SJSA1 (cell line): ENCODE measurements at regions not wholly inside any gene's neighbourhood (a gene's known extent, or its start where the extent isn't known, plus 50 kb on each side); places are given as distances from the start of the nearest gene placed in this dataset.
A peak's percentile ranks its signal among the peaks of the same experiment; 100 is the strongest.

Source experiments
- DNase-seq, 2 experiments: peaks; one replicate each; pipeline ENCODE4 v3.0.0-alpha.2; 2015 to 2020; ENCODE audit warnings: low spot score in 2 of 2, low read depth in 1 of 2
- H3K27ac ChIP-seq: fragments of 250-450 bp; sonication (Bioruptor Pico); 2 replicates; pipeline ENCODE4 v1.5.1; 2020; ENCODE audit warnings: mild to moderate bottlenecking, moderate library complexity
- H3K27me3 ChIP-seq: fragments of 250-450 bp; sonication (Bioruptor Pico); replicated peaks from 2 replicates; pipeline ENCODE4 v1.5.1; 2020; ENCODE audit warnings: mild to moderate bottlenecking, moderate library complexity
- H3K36me3 ChIP-seq: fragments of 250-450 bp; sonication (Bioruptor Pico); 2 replicates; pipeline ENCODE4 v1.5.1; 2020; ENCODE audit warnings: mild to moderate bottlenecking
- H3K4me1 ChIP-seq: fragments of 250-450 bp; sonication (Bioruptor Pico); replicated peaks from 2 replicates; pipeline ENCODE4 v1.6.1; 2021; ENCODE audit warnings: mild to moderate bottlenecking
- H3K4me3 ChIP-seq: fragments of 250-450 bp; sonication (Bioruptor Pico); 2 replicates; pipeline ENCODE4 v1.5.1; 2020; ENCODE audit warnings: mild to moderate bottlenecking
- H3K9me3 ChIP-seq: fragments of 250-450 bp; sonication (Bioruptor Pico); replicated peaks from 2 replicates; pipeline ENCODE4 v1.5.1; 2020; ENCODE audit warnings: mild to moderate bottlenecking

DNA sequence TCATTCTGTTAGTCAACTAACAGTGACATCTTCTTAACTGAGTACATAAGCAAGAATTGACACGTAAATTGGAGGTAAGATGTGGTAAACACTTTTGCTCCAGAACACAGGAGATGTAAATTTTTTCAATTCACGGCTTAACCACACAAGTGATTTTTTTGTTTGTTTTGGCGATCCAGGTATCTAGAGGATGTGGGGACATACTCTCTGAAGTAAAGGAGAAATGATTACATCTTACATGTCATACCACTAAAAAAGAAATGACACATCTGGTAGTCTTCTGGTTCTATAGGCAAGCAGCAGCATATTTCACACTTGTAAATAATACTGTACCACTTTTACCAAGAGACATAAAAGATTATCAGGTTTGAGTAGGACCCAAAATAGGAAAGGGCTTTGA lies 200.3 kb upstream of the ZWINT start:
- Histone ChIP-seq H3K36me3 (no peaks in the 10 kb centered on the region), H3K27ac (no peak overlapping the region), H3K9me3 (no peaks in the 10 kb centered on the region), H3K4me3 (no peak overlapping the region), H3K27me3 (no peaks in the 10 kb centered on the region), H3K4me1 (no peaks in the 10 kb centered on the region)
- DNase-seq: no peak

GRCh38 chr10:56551037-56551436 lies 190.0 kb upstream of the ZWINT start:
- no peak overlapping the region for H3K27ac ChIP-seq
- H3K27me3 ChIP-seq: no peaks in the 10 kb centered on the region
- no peaks in the 10 kb centered on the region for H3K9me3 ChIP-seq
- DNase-seq: no peak
- H3K4me3 ChIP-seq: no peak overlapping the region
- no peaks in the 10 kb centered on the region for H3K4me1 ChIP-seq
- H3K36me3 ChIP-seq: no peaks in the 10 kb centered on the region

DNA sequence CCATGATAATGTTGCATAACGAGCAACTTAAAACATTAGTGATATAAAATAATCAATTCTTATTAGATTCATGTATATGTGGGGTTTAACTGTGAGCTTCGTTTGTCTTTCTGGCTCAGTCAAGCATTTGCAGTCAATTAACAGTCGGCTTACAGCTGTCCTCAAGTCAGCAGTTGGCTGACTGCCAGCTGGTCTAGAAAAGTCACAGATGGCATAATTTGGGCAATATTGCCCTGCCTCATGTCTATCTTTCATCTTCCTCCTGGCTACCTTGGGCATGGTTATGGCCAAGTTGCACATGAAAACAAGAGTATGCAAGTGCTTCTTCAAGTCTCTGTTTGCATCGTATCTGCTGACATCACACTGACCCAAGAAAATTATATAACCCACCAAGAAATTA lies 186.1 kb upstream of the ZWINT start:
- Histone ChIP-seq H3K27ac (no peak overlapping the region), H3K27me3 (no peaks in the 10 kb centered on the region), H3K36me3 (no peaks in the 10 kb centered on the region), H3K9me3 (no peaks in the 10 kb centered on the region), H3K4me1 (no peaks in the 10 kb centered on the region), H3K4me3 (no peak overlapping the region)
- no peak for DNase-seq

DNA sequence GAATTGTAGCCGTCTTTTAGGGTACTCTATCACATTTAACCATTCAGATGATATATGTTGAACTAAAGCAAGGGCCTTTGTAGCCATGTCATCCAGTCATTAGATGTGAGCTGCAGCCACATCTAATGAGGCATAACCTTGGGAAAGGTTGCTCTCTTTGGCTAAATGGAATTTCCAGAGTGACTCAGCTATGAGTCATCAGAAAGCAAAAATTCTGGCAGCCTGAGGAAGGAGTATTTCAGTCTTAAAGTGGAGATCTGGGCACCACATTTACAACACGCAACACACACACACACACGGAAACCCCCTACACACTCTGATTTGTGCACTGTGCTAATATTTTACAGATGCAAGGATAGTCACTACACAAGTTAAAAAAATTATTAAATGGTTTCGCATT lies 176.9 kb upstream of the ZWINT start:
- DNase-seq: peak in 1 of 2 experiments; percentile 68

GRCh38 chr10:56522166-56522565 lies 161.1 kb upstream of the ZWINT start:
- Histone ChIP-seq H3K27ac (no peak overlapping the region), H3K36me3 (no peaks in the 10 kb centered on the region), H3K9me3 (no peaks in the 10 kb centered on the region), H3K27me3 (no peaks in the 10 kb centered on the region), H3K4me3 (no peak overlapping the region), H3K4me1 (no peaks in the 10 kb centered on the region)
- DNase-seq: no peak

More for the DNA sequence above, 176.9 kb upstream of the ZWINT start:
- Histone ChIP-seq H3K4me3 (no peak overlapping the region), H3K27ac (peak overlapping the region; percentile 35; the same call in 1 of the 2 replicates), H3K36me3 (no peaks in the 10 kb centered on the region), H3K27me3 (no peaks in the 10 kb centered on the region), H3K4me1 (peaks cover 10% of the 10 kb centered on the region), H3K9me3 (no peaks in the 10 kb centered on the region)

GRCh38 chr10:56508562-56508961 lies 147.5 kb upstream of the ZWINT start:
- DNase-seq: no peak
- Histone ChIP-seq H3K4me3 (no peak overlapping the region), H3K27ac (no peak overlapping the region)

GRCh38 chr10:56507033-56507432 lies 146.0 kb upstream of the ZWINT start:
- no peaks in the 10 kb centered on the region for H3K36me3 ChIP-seq
- H3K27me3 ChIP-seq: no peaks in the 10 kb centered on the region
- H3K4me1 ChIP-seq: no peaks in the 10 kb centered on the region
- H3K27ac ChIP-seq: no peak overlapping the region
- DNase-seq: no peak
- no peak overlapping the region for H3K4me3 ChIP-seq
- H3K9me3 ChIP-seq: no peaks in the 10 kb centered on the region

More at GRCh38 chr10:56508562-56508961, 147.5 kb upstream of the ZWINT start:
- no peaks in the 10 kb centered on the region for H3K36me3 ChIP-seq
- H3K4me1 ChIP-seq: no peaks in the 10 kb centered on the region
- no peaks in the 10 kb centered on the region for H3K9me3 ChIP-seq
- no peaks in the 10 kb centered on the region for H3K27me3 ChIP-seq

- Histone ChIP-seq H3K27ac (no peak overlapping the region), H3K27me3 (no peaks in the 10 kb centered on the region), H3K4me1 (no peaks in the 10 kb centered on the region), H3K4me3 (no peak overlapping the region), H3K36me3 (no peaks in the 10 kb centered on the region), H3K9me3 (no peaks in the 10 kb centered on the region)
- no peak for DNase-seq
Observed at GRCh38 chr10:56505555-56505954, 144.5 kb upstream of the ZWINT start.

- H3K9me3 ChIP-seq: no peaks in the 10 kb centered on the region
- DNase-seq: no peak
- H3K4me3 ChIP-seq: no peak overlapping the region
- H3K36me3 ChIP-seq: no peaks in the 10 kb centered on the region
- H3K27ac ChIP-seq: no peak overlapping the region
- no peaks in the 10 kb centered on the region for H3K27me3 ChIP-seq
- no peaks in the 10 kb centered on the region for H3K4me1 ChIP-seq
Observed at GRCh38 chr10:56496186-56496486, 135.1 kb upstream of the ZWINT start.

DNA sequence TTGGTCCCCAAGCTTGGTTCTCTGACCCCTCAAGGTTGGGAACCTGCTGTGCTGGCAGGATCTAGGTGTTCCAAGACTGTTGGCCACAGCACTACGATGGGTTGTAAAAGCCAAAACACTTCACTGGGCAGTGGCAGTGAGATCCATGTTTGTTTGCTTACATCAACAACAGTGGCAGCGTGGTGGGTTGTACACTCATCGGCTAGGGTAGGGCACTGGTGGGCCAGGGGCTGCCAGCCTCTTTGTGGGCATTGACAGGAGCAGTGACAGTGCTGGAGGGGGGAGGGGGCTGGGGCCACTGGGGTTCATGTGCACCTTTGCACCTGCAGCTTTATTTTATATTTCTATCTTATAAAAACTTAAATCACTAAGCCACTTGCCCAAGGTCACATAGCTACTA lies 126.7 kb upstream of the ZWINT start:
- Histone ChIP-seq H3K27me3 (no peaks in the 10 kb centered on the region), H3K4me3 (no peak overlapping the region), H3K4me1 (no peaks in the 10 kb centered on the region), H3K9me3 (no peaks in the 10 kb centered on the region; the same call in 1 of the 2 replicates), H3K36me3 (no peaks in the 10 kb centered on the region), H3K27ac (no peak overlapping the region)
- no peak for DNase-seq

- DNase-seq: no peak
- Histone ChIP-seq H3K4me3 (no peak overlapping the region), H3K27me3 (no peaks in the 10 kb centered on the region), H3K36me3 (no peaks in the 10 kb centered on the region), H3K27ac (no peak overlapping the region), H3K9me3 (no peaks in the 10 kb centered on the region; the same call in 1 of the 2 replicates), H3K4me1 (no peaks in the 10 kb centered on the region)
Observed at GRCh38 chr10:56481521-56482091, 120.5 kb upstream of the ZWINT start.

DNA sequence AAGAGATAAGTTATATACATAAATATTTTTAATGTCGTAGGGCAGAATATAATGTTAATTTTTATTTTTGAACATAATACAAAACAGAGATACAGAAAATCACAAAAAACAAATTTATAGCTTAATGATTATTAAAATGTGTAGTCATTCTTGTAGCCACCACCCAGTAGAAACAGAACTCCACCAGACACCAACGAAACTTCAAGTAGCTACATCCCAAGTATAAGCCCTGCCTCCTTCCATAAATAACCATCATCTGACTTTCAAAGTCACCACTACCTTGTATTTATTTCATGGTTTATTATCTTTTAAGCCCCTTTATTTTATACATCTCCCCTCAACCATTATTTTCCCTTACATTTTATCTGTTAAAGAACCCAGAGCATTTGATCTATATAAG lies 111.9 kb upstream of the ZWINT start:
- Histone ChIP-seq H3K27me3 (no peaks in the 10 kb centered on the region), H3K36me3 (no peaks in the 10 kb centered on the region), H3K4me3 (no peak overlapping the region), H3K4me1 (no peaks in the 10 kb centered on the region), H3K27ac (no peak overlapping the region), H3K9me3 (0 out of 2 replicates have a peak, but pooled peaks cover 3% of the 10 kb centered on the region)
- no peak for DNase-seq

DNA sequence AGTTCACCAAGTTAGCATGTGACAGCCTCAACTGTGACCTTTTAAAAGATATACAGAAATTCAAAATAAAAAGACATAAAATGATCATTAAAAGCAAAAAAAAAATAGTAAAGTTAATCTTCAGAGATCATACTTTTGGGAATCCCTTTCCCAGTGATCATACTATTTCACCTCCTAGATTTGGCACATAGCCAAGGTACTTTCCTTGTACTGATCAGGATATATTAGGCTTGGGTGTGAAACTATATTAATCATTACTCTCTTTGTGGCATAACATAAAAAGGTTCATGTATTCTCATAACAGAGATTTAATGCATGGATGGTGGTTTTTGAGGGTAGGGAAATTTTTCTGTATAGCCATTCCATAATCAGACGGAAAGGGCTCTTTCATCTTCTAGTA lies 109.6 kb upstream of the ZWINT start:
- Histone ChIP-seq H3K4me1 (no peaks in the 10 kb centered on the region), H3K27me3 (no peaks in the 10 kb centered on the region), H3K36me3 (no peaks in the 10 kb centered on the region), H3K9me3 (no peaks in the 10 kb centered on the region), H3K27ac (no peak overlapping the region), H3K4me3 (no peak overlapping the region)
- no peak for DNase-seq

DNA sequence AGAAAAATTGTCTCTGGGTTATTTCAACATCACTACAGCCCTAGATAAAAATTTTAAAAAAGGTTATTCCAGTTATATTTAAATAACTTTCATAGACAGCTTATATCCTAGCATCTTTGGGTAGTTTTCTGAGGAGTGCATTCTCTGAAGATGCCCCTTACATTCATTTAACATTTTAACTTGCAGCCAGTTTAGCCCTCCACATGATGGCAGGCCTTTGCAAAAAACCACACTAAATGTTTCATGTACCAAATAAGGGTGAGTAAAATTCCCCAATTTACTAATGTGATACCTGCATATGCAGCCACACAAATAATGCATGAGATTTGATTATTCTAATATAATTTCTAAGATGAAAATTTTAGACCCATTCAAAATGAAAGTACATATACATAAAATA lies 108.4 kb upstream of the ZWINT start:
- Histone ChIP-seq H3K4me1 (no peaks in the 10 kb centered on the region), H3K27ac (no peak overlapping the region), H3K4me3 (no peak overlapping the region), H3K36me3 (no peaks in the 10 kb centered on the region), H3K9me3 (no peaks in the 10 kb centered on the region), H3K27me3 (no peaks in the 10 kb centered on the region)
- DNase-seq: no peak

DNA sequence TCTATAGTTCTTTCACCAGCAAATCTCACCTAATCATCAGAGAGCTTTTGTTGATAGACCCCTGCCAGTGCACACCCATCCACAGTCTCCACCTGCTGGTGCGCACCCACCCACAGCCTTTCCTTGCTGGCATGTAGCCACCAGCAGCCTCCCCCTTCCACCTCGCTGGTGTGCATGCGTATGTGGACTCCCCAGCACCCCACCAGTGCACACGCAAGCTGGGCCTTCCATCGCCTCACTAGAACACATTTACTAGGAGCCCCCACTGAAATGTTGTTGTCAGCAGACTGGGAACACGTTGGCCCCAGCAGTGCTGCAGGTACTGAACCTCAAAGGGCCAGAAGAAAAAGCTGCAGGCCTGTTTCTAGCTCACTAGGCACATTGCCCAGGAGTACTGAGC lies 104.9 kb upstream of the ZWINT start:
- no peaks in the 10 kb centered on the region for H3K9me3 ChIP-seq
- H3K27ac ChIP-seq: no peak overlapping the region
- no peak for DNase-seq
- H3K4me3 ChIP-seq: no peak overlapping the region
- H3K27me3 ChIP-seq: no peaks in the 10 kb centered on the region
- no peaks in the 10 kb centered on the region for H3K36me3 ChIP-seq
- no peaks in the 10 kb centered on the region for H3K4me1 ChIP-seq
